22Rv1 (cell line): ENCODE measurements at regions not wholly inside any gene's neighbourhood (a gene's known extent, or its start where the extent isn't known, plus 50 kb on each side); places are given as distances from the start of the nearest gene placed in this dataset.

Source experiments
- CTCF ChIP-seq: fragments of 450-650 bp; IDR thresholded peaks from 2 replicates; pipeline ENCODE4 v1.5.1; 2017; ENCODE audit warnings: mild to moderate bottlenecking
- ZFX ChIP-seq: fragments of 450-650 bp; IDR thresholded peaks from 2 replicates; pipeline ENCODE4 v1.6.1; 2017; ENCODE audit warnings: antibody characterized with exemption, borderline replicate concordance

GRCh38 chr6:74745670-74746069 is 460.2 kb downstream of the COL12A1 start:
- TF ChIP-seq CTCF (no peak), ZFX (no peak)
